ENCODE measurements at regions not wholly inside any gene's neighbourhood (a gene's known extent, or its start where the extent isn't known, plus 50 kb on each side); places are given as distances from the start of the nearest gene placed in this dataset.

- no peak for TF ChIP-seq CTCF (IDR thresholded peaks at IDR 0.05; ENCODE audit: low read depth, low read length, missing control alignments)
- no peak overlapping the region for H3K4me3 ChIP-seq (ENCODE audit: low read depth, low read length)
- no peak for DNase-seq (ENCODE audit: low read depth)
Measured at GRCh38 chr12:77494296-77494695, 336.4 kb upstream of the NAV3 start.

DNA sequence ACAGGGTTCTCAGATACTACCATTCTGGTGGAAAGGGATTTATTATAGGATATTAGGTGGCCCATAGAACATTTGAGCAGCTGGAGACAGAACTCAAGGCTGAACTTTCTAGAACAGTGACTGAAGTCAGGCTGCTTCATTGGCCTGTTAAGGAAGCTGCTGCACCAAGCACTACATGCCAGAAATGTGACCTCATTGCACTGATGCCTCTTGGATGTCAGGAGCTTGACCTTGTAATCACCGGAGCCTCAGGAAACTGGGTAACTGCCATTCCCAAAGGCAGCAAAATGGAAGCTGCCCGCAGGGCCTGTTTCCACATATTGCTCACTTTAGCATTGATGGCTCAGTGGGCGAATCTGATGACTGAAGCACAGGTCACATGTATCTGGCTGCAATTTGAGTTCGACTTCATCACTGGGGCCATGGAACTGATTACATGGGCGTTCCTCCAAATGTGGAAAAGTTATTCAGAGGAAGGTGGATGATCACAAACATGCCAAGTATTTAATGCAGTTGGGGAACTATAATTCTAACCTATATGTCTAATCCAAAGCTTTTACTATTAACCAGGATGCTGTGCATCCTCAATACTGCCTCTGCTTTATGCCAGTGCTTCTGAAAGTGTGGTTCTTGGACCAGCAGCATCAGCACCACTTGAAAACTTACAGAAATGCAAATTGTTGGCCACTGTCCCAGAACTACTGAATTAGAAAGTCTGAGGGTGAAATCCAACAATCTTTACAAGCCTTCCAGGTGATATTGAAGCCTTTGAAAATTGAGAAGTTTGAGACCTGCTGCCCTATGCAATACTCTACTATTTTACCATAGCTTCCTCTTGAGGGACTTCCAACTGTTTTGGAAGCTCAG, 337.2 kb upstream of the NAV3 start:
- no peak overlapping the region for H3K4me3 ChIP-seq (ENCODE audit: low read depth, low read length)
- no peak for TF ChIP-seq CTCF (IDR thresholded peaks at IDR 0.05; ENCODE audit: low read depth, low read length, missing control alignments)
- no peak for DNase-seq (ENCODE audit: low read depth)

GRCh38 chr12:77492536-77492935, 338.2 kb upstream of the NAV3 start:
- no peak for DNase-seq (ENCODE audit: low read depth)
- H3K4me3 ChIP-seq (ENCODE audit: low read depth, low read length): no peak overlapping the region
- TF ChIP-seq CTCF (IDR thresholded peaks at IDR 0.05; ENCODE audit: low read depth, low read length, missing control alignments): no peak

- no peak for DNase-seq (ENCODE audit: low read depth)
- no peak overlapping the region for H3K4me3 ChIP-seq (ENCODE audit: low read depth, low read length)
- no peak for TF ChIP-seq CTCF (IDR thresholded peaks at IDR 0.05; ENCODE audit: low read depth, low read length, missing control alignments)
Measured at GRCh38 chr12:77489331-77489970, 341.2 kb upstream of the NAV3 start.

GRCh38 chr12:77488041-77488620, 342.6 kb upstream of the NAV3 start:
- no peak for DNase-seq (ENCODE audit: low read depth)
- no peak overlapping the region for H3K4me3 ChIP-seq (ENCODE audit: low read depth, low read length)
- no peak for TF ChIP-seq CTCF (IDR thresholded peaks at IDR 0.05; ENCODE audit: low read depth, low read length, missing control alignments)

GRCh38 chr12:77486872-77487271, 343.8 kb upstream of the NAV3 start:
- no peak for TF ChIP-seq CTCF (IDR thresholded peaks at IDR 0.05; ENCODE audit: low read depth, low read length, missing control alignments)
- no peak overlapping the region for H3K4me3 ChIP-seq (ENCODE audit: low read depth, low read length)
- DNase-seq (ENCODE audit: low read depth): no peak
